ENCODE measurements at regions not wholly inside any gene's neighbourhood (a gene's known extent, or its start where the extent isn't known, plus 50 kb on each side); places are given as distances from the start of the nearest gene placed in this dataset.

DNA sequence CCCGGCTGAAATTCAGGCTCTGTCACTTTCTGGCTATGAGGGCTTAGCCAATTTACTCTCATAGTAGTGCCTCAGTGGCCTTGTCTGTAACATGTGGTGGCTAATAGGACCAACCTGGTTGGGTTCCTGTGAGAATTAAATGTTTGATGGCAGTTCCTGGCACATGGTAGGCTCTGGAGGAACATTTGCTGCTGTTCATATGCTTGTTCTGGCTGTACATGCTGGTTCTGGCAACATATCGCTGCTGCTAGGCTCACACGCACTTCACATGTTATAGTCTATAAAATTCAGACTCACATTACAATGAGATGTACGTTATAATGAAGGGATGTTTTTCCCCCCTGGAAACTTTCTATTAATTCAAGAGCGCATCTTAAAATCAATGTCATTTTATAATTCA, 417.7 kb upstream of the GYPC start:
- no peaks in the 10 kb centered on the region for H3K36me3 ChIP-seq (ENCODE audit: low read depth, low read length)
- CTCF ChIA-PET: no interaction called here
- H3K9me3 ChIP-seq (ENCODE audit: low read length): no peaks in the 10 kb centered on the region
- BruUV-seq (replicated peaks): no TSS peak
- H2AFZ ChIP-seq (ENCODE audit: low read length): no peak overlapping the region
- no peak overlapping the region for H3K27ac ChIP-seq (ENCODE audit: low read length)
- TF ChIP-seq, protein P1, sequence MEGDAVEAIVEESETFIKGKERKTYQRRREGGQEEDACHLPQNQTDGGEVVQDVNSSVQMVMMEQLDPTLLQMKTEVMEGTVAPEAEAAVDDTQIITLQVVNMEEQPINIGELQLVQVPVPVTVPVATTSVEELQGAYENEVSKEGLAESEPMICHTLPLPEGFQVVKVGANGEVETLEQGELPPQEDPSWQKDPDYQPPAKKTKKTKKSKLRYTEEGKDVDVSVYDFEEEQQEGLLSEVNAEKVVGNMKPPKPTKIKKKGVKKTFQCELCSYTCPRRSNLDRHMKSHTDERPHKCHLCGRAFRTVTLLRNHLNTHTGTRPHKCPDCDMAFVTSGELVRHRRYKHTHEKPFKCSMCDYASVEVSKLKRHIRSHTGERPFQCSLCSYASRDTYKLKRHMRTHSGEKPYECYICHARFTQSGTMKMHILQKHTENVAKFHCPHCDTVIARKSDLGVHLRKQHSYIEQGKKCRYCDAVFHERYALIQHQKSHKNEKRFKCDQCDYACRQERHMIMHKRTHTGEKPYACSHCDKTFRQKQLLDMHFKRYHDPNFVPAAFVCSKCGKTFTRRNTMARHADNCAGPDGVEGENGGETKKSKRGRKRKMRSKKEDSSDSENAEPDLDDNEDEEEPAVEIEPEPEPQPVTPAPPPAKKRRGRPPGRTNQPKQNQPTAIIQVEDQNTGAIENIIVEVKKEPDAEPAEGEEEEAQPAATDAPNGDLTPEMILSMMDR (conservative IDR thresholded peaks at IDR 0.05; ENCODE audit: low read depth, low read length): no peak
- TF ChIP-seq EZH2 (IDR thresholded peaks at IDR 0.05; ENCODE audit: low read length, unreplicated experiment) (no peak), EZH2phosphoT487 (IDR thresholded peaks at IDR 0.05; ENCODE audit: borderline replicate concordance, low read length) (no peak)
- no peak overlapping the region for H3K4me2 ChIP-seq (ENCODE audit: low read length)
- H3K79me2 ChIP-seq (ENCODE audit: low read length): no peaks in the 10 kb centered on the region
- intact Hi-C loops (cut with micrococcal nuclease): no loop called here
- ATAC-seq (no peak), DNase-seq (no peak)
- no peak overlapping the region for H3K9ac ChIP-seq (ENCODE audit: low read length)
- no peaks in the 10 kb centered on the region for H3K4me1 ChIP-seq (ENCODE audit: insufficient read depth, low read length)
- no peaks in the 10 kb centered on the region for H3K9me2 ChIP-seq (replicated peaks; ENCODE audit: low read length)
- H3F3A ChIP-seq (ENCODE audit: low read length, unreplicated experiment): no peaks in the 10 kb centered on the region
- POLR2A ChIA-PET (ENCODE audit: unreplicated experiment): no interaction called here
- H4K20me1 ChIP-seq (ENCODE audit: low read length): no peaks in the 10 kb centered on the region
- no peaks in the 10 kb centered on the region for H3K27me3 ChIP-seq (ENCODE audit: low read length)
- H3K4me3 ChIP-seq (ENCODE audit: low read length): no peak overlapping the region

DNA sequence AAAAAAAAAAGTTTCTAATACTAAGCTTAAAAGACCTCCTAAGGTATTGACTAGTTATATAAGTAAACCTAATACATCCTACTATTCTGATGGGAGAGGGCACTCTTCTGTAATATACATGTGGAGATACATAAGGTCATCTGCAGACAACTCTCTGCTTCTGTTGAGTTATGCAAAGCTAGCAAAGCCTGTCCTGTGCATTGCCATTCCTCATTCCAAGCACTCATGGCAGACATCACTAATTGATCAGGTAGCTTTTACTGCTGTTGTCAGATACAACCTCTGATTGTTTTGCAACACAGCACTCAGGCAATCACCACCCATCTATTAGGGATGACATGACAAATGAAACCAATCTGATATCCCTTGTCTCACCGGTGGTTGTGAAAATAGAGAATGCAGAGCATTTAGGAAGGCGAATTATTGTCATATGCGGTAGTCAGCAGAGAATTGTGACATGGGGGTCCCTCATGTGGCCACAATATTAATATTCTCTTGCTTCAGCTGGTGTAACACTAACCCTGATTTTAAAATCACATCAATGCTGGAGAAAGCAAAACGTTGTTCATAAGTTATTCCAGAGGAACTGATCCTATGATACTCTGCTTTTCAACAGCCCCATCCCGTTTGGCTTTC, 416.5 kb upstream of the GYPC start:
- no peaks in the 10 kb centered on the region for H4K20me1 ChIP-seq (ENCODE audit: low read length)
- CTCF ChIA-PET: no interaction called here
- intact Hi-C loops (cut with micrococcal nuclease): no loop called here

DNA sequence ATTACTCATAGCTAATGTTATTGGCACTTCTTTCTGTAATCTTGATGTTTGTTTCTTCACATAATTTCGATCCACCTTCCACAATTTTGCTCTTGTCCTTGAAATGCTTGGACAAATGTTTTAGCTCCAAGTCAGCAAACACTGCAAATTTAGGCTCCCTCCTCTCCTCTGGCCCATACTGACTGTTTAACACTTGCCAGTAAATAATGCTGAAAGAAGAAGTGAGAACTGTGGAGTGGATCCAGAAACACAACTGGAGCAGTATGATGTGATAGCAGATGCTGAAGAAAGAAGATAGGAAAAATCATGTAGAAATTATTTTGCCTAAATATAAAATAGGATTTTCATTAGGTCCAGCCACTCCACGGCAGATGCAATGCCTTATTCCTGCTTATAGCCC, 415.0 kb upstream of the GYPC start:
- no peaks in the 10 kb centered on the region for H3K36me3 ChIP-seq (ENCODE audit: low read depth, low read length)
- CTCF ChIA-PET: no interaction called here
- no peak overlapping the region for H3K9ac ChIP-seq (ENCODE audit: low read length)
- no peak overlapping the region for H3K4me2 ChIP-seq (ENCODE audit: low read length)
- H3K79me2 ChIP-seq (ENCODE audit: low read length): no peaks in the 10 kb centered on the region
- ATAC-seq (no peak), DNase-seq (no peak)
- no peak overlapping the region for H2AFZ ChIP-seq (ENCODE audit: low read length)
- no peak overlapping the region for H3K27ac ChIP-seq (ENCODE audit: low read length)
- no peaks in the 10 kb centered on the region for H3K9me2 ChIP-seq (replicated peaks; ENCODE audit: low read length)
- no TSS peak for BruUV-seq (replicated peaks)
- H3K4me3 ChIP-seq (ENCODE audit: low read length): no peak overlapping the region
- no peaks in the 10 kb centered on the region for H3F3A ChIP-seq (ENCODE audit: low read length, unreplicated experiment)
- POLR2A ChIA-PET (ENCODE audit: unreplicated experiment): no interaction called here
- H3K4me1 ChIP-seq (ENCODE audit: insufficient read depth, low read length): no peaks in the 10 kb centered on the region
- intact Hi-C loops (cut with micrococcal nuclease): no loop called here
- H3K27me3 ChIP-seq (ENCODE audit: low read length): no peaks in the 10 kb centered on the region
- H3K9me3 ChIP-seq (ENCODE audit: low read length): no peaks in the 10 kb centered on the region
- TF ChIP-seq EZH2 (IDR thresholded peaks at IDR 0.05; ENCODE audit: low read length, unreplicated experiment): no peak
- TF ChIP-seq EZH2phosphoT487 (IDR thresholded peaks at IDR 0.05; ENCODE audit: borderline replicate concordance, low read length): no peak
- no peaks in the 10 kb centered on the region for H4K20me1 ChIP-seq (ENCODE audit: low read length)

More for the DNA sequence above, 416.5 kb upstream of the GYPC start:
- Histone ChIP-seq H3K4me1 (ENCODE audit: insufficient read depth, low read length) (no peaks in the 10 kb centered on the region), H3K9me2 (replicated peaks; ENCODE audit: low read length) (no peaks in the 10 kb centered on the region), H3K79me2 (ENCODE audit: low read length) (no peaks in the 10 kb centered on the region), H3K4me3 (ENCODE audit: low read length) (no peak overlapping the region), H3K27ac (ENCODE audit: low read length) (no peak overlapping the region), H3F3A (ENCODE audit: low read length, unreplicated experiment) (no peaks in the 10 kb centered on the region), H3K9me3 (ENCODE audit: low read length) (no peaks in the 10 kb centered on the region), H2AFZ (ENCODE audit: low read length) (no peak overlapping the region), H3K9ac (ENCODE audit: low read length) (no peak overlapping the region), H3K27me3 (ENCODE audit: low read length) (no peaks in the 10 kb centered on the region), H3K36me3 (ENCODE audit: low read depth, low read length) (no peaks in the 10 kb centered on the region), H3K4me2 (ENCODE audit: low read length) (no peak overlapping the region)
- POLR2A ChIA-PET (ENCODE audit: unreplicated experiment): no interaction called here
- DNase-seq (no peak), ATAC-seq (no peak)
- TF ChIP-seq EZH2phosphoT487 (IDR thresholded peaks at IDR 0.05; ENCODE audit: borderline replicate concordance, low read length) (no peak), EZH2 (IDR thresholded peaks at IDR 0.05; ENCODE audit: low read length, unreplicated experiment) (no peak)
- BruUV-seq (replicated peaks): no TSS peak

DNA sequence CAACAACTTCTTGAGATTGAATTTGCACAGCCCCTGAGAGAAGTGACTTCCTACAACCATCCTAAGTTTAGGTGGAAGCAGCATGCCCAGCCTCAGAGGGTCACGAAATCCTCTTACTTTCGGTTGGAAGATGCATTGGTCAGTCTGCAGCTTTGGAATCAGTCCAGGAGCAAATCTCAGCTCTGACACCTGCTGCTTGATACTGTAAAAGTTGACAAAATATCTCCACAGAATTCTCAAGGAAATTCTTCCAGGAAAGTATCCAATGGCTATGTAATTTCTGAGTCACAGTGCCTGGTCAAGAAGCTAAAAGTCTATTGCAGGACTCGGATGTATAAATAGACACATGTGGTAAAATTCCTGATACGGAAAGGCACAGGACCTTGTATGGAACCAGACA, 414.5 kb upstream of the GYPC start:
- Histone ChIP-seq H3K27me3 (ENCODE audit: low read length) (no peaks in the 10 kb centered on the region), H3K4me2 (ENCODE audit: low read length) (no peak overlapping the region), H3K9ac (ENCODE audit: low read length) (no peak overlapping the region), H3K4me1 (ENCODE audit: insufficient read depth, low read length) (no peaks in the 10 kb centered on the region), H4K20me1 (ENCODE audit: low read length) (no peaks in the 10 kb centered on the region), H3K9me3 (ENCODE audit: low read length) (no peaks in the 10 kb centered on the region), H3K36me3 (ENCODE audit: low read depth, low read length) (no peaks in the 10 kb centered on the region), H3K4me3 (ENCODE audit: low read length) (no peak overlapping the region), H3F3A (ENCODE audit: low read length, unreplicated experiment) (no peaks in the 10 kb centered on the region), H3K27ac (ENCODE audit: low read length) (no peak overlapping the region), H3K9me2 (replicated peaks; ENCODE audit: low read length) (no peaks in the 10 kb centered on the region), H2AFZ (ENCODE audit: low read length) (no peak overlapping the region), H3K79me2 (ENCODE audit: low read length) (no peaks in the 10 kb centered on the region)
- POLR2A ChIA-PET (ENCODE audit: unreplicated experiment): no interaction called here
- no peak for DNase-seq
- TF ChIP-seq EZH2phosphoT487 (IDR thresholded peaks at IDR 0.05; ENCODE audit: borderline replicate concordance, low read length): no peak
- TF ChIP-seq, protein P1 (conservative IDR thresholded peaks at IDR 0.05; ENCODE audit: low read depth, low read length): no peak
- TF ChIP-seq EZH2 (IDR thresholded peaks at IDR 0.05; ENCODE audit: low read length, unreplicated experiment): no peak
- CTCF ChIA-PET: no interaction called here
- no TSS peak for BruUV-seq (replicated peaks)
- ATAC-seq: no peak
- intact Hi-C loops (cut with micrococcal nuclease): no loop called here
